GM10266 (cell line): ENCODE measurements at regions not wholly inside any gene's neighbourhood (a gene's known extent, or its start where the extent isn't known, plus 50 kb on each side); places are given as distances from the start of the nearest gene placed in this dataset.

Source experiments
- DNase-seq: peaks from one replicate; pipeline ENCODE4 v3.0.0; 2012; ENCODE audit errors: extremely low spot score
- TF ChIP-seq, protein P1 (sequence below): IDR thresholded peaks from 2 replicates; pipeline ENCODE4 v1.5.1; 2012; ENCODE audit warnings: mild to moderate bottlenecking, low read depth; ENCODE audit not compliant: control insufficient read depth, insufficient read depth; ENCODE audit errors: missing control alignments

DNA sequence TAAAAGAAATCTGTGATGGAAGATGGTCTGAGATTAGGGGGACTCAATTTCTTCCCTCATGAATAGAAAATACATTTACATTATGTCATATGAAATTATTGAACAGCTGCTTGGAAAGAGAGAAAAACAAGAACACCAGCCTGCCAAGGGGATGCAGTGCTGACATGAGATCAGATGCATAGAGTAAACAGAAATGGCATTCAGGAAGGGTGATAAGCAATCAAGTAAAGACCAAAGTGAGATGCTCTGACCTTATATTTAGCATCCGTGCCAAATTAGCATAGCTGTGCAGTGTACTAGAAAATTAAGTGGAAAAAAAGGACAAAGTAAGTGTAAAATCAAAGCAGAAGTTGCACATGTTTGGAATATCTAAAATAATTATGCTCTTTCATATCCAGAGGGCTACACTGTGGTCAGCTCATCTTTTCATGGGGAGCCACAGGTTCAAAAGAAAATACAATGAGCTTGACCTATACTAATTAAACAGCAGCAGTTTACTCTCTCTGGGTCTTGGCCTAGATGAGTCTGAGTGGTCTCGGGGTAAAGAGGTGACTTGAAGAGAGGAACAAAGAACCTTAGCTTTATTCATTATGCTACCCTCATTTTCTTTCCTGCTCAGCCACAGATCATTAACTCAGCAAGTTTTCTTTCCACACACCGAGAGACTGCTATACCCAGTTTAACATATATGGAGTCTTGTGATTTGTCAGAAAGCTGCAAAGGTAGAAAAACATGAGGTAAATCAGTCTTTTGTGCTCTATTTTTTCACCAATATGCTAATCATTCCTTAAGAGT, 359.4 kb upstream of the FOXG1 start:
- TF ChIP-seq, protein P1, sequence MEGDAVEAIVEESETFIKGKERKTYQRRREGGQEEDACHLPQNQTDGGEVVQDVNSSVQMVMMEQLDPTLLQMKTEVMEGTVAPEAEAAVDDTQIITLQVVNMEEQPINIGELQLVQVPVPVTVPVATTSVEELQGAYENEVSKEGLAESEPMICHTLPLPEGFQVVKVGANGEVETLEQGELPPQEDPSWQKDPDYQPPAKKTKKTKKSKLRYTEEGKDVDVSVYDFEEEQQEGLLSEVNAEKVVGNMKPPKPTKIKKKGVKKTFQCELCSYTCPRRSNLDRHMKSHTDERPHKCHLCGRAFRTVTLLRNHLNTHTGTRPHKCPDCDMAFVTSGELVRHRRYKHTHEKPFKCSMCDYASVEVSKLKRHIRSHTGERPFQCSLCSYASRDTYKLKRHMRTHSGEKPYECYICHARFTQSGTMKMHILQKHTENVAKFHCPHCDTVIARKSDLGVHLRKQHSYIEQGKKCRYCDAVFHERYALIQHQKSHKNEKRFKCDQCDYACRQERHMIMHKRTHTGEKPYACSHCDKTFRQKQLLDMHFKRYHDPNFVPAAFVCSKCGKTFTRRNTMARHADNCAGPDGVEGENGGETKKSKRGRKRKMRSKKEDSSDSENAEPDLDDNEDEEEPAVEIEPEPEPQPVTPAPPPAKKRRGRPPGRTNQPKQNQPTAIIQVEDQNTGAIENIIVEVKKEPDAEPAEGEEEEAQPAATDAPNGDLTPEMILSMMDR = no peak
- DNase-seq = no peak

DNA sequence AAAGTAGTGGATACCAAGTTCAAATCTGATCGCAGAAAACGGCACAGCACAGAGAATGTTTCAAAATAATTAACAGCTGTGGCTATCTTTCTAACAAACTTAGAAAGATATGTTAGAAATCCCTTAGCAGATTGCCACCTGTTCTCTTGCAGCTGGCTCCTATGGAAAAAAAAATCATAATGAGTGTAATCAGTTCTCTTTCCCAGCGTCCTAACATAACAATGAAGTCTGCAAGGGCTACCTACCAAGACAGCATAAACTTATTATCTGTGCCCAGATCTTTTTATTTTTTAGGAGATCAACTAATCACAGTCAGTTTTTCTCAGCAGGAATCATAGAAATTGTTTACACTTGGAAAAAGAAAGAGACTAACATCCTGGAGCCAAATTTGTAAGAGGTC, 358.6 kb upstream of the FOXG1 start:
- TF ChIP-seq, protein P1 = no peak
- DNase-seq = no peak

DNA sequence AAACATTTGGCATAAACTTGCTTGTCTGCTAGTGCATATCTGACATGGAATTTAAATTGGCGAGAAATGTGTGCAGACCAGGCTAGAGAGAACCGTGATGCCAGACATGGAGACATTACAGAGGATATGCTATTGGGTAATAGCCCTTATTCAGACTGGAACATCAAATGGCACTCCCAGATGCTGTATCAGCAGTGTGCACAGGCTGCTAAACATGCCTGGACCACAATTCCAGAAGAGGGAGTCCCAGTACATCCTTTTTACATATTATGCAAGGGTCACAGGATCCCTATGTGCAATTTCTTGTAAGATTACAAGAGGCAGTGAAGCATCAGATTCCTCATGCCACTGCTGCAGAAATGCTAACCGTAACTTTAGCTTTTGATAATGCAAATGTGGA, 354.5 kb upstream of the FOXG1 start:
- TF ChIP-seq, protein P1 = no peak
- no peak for DNase-seq

DNA sequence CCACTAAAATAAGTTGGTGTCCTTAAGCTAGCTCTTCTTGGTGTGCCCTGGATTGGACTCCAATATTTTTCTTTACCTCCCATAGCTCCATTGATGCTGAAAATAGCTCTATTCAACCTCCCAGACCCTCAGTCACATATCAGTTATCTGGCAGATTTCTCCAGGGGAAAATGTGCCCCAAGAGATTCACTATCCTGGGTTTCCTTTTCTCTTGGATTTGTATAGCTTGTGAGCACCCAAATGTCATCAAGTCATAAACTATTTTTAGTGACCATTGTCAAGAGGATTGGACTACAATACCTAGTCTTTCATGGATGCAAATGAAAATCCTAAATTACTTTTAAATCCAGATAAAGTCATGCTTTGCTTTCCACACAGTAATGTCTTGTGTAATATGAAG, 339.6 kb upstream of the FOXG1 start:
- TF ChIP-seq, protein P1 = no peak
- no peak for DNase-seq

DNA sequence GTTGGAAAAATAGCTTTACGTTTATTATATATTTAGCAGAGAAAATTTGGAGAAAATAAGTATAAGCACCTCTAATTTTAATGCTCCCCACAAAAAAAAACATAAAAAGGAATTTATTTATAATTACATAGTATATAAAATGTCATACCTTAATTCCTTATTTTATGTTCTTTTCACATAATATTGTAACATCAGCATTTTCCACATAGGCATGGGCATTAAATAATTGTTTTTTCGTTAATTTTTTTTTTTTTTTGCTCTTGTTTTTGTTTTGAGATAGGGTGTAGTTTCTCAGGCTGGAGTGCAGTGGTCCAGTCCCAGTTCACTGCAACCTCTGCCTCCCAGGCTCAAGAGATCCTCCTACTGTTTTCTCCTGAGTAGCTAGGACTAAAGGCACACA, 329.8 kb upstream of the FOXG1 start:
- DNase-seq = no peak
- TF ChIP-seq, protein P1 = no peak

DNA sequence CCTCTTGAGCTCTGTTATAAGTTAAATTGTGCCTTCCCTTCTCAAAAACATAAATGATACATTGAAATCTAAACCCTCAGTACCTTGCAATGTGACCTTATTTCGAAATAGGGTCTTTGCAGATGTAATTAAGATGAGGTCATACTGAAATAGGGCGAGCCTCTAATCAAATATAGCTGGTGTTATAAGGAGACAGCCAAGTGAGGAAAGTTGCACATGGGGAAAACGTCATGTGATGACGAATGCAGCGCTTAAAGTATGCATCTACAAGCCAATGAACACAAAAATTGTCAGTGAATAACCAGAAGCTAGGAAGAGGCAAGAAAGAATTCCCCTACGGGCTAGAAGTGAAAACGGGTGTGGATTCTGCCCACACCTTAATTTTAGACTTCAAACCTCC, 305.2 kb upstream of the FOXG1 start:
- TF ChIP-seq, protein P1 = no peak
- no peak for DNase-seq

DNA sequence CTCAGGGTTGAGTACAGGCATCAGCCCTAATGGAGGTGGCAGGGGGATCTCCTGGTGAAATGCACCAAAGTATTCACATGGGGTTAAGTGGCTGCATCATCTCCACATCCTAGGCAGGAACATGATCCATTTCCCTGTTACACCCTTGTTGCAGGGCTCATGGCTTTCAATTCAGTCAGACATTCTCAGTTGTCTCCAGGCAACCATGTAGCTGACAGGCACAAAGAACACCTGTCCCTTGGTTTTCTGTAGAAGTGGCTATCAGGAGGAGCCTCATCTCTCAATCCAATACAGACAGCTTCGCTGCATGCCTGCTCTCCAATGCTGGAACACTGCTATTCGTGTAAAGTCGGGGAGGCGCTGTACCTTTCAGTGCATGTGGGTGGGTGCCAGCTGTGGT, 299.0 kb upstream of the FOXG1 start:
- no peak for DNase-seq
- TF ChIP-seq, protein P1 = no peak
